Gastroesophageal sphincter (tissue), 4 donors: ENCODE measurements at regions not wholly inside any gene's neighbourhood (a gene's known extent, or its start where the extent isn't known, plus 50 kb on each side); places are given as distances from the start of the nearest gene placed in this dataset.

Experiments
- ATAC-seq: fragments of 150-250 bp; one replicate; pipeline ENCODE4 v1.9.1; 2016; ENCODE audit warnings: mild to moderate bottlenecking, moderate library complexity
- H3K27ac ChIP-seq, 4 donors: fragments of 200-600 bp; sonication (generic) in 3 of 4; 1 replicate in 3 of 4; 2 replicates in 1 of 4; pipeline ENCODE4 v1.5.1; 2016 to 2019
- H3K27me3 ChIP-seq: fragments of 200-600 bp; sonication (generic); one replicate; pipeline ENCODE4 v1.5.1; 2019
- H3K36me3 ChIP-seq, 2 donors: fragments of 200-600 bp; sonication (generic); one replicate each; pipeline ENCODE4 v1.5.1; 2019; ENCODE audit warnings: control low read depth in 1 of 2
- H3K4me1 ChIP-seq, 3 donors: fragments of 200-600 bp; sonication (generic); 1 replicate in 2 of 3; 2 replicates in 1 of 3; pipeline ENCODE4 v1.5.1; 2016 to 2019; ENCODE audit warnings: control low read depth in 2 of 3
- H3K4me3 ChIP-seq, 2 donors: fragments of 200-600 bp; sonication (generic); one replicate each; pipeline ENCODE4 v1.5.1; 2019; ENCODE audit warnings: mild to moderate bottlenecking in 1 of 2, moderate library complexity in 1 of 2
- H3K9me3 ChIP-seq, 3 donors: fragments of 200-600 bp; sonication (generic); one replicate each; pipeline ENCODE4 v1.5.1; 2017 to 2019; ENCODE audit warnings: control low read depth in 2 of 3
- EP300 ChIP-seq: sonication (generic); formaldehyde crosslinking; IDR thresholded peaks from one replicate; pipeline ENCODE4 v1.6.1; 2017; ENCODE audit warnings: antibody characterized with exemption, mild to moderate bottlenecking
- POLR2A ChIP-seq, 2 donors: fragments of 450-650 bp; IDR thresholded peaks; one replicate each; pipeline ENCODE4 v1.6.1; 2017; ENCODE audit warnings: antibody characterized with exemption in 2 of 2, mild to moderate bottlenecking in 2 of 2, moderate library complexity in 1 of 2
- POLR2AphosphoS5 ChIP-seq: sonication (generic); formaldehyde crosslinking; IDR thresholded peaks from one replicate; pipeline ENCODE4 v1.6.1; 2017; ENCODE audit warnings: antibody characterized with exemption
- WGBS, 2 donors: methylation state at CpG; one replicate each; pipeline ENCODE4 v1.1.5; 2018; ENCODE audit warnings: low coverage in 1 of 2; 5-methylcytosine and 5-hydroxymethylcytosine counted together
- TF ChIP-seq, protein P1 (sequence below), 4 experiments: fragments of 200-600 bp in 2 of 4; fragments of 450-650 bp in 2 of 4; sonication (generic) in 1 of 4; IDR thresholded peaks; one replicate each; pipeline ENCODE4 v1.5.1; 2017 to 2019; ENCODE audit warnings: antibody characterized with exemption in 4 of 4, mild to moderate bottlenecking in 2 of 4, moderate library complexity in 2 of 4

- no peak overlapping the region for H3K4me3 ChIP-seq
- no peaks in the 10 kb centered on the region for H3K36me3 ChIP-seq
- peaks cover 0 to 8% (median 0%) of the 10 kb centered on the region in 3 donors for H3K4me1 ChIP-seq
- H3K27ac ChIP-seq: peak overlapping the region in 1 of 4 donors; percentile 6
- no peak for ATAC-seq
- no peak for TF ChIP-seq POLR2AphosphoS5
- TF ChIP-seq EP300: no peak
- TF ChIP-seq, protein P1, sequence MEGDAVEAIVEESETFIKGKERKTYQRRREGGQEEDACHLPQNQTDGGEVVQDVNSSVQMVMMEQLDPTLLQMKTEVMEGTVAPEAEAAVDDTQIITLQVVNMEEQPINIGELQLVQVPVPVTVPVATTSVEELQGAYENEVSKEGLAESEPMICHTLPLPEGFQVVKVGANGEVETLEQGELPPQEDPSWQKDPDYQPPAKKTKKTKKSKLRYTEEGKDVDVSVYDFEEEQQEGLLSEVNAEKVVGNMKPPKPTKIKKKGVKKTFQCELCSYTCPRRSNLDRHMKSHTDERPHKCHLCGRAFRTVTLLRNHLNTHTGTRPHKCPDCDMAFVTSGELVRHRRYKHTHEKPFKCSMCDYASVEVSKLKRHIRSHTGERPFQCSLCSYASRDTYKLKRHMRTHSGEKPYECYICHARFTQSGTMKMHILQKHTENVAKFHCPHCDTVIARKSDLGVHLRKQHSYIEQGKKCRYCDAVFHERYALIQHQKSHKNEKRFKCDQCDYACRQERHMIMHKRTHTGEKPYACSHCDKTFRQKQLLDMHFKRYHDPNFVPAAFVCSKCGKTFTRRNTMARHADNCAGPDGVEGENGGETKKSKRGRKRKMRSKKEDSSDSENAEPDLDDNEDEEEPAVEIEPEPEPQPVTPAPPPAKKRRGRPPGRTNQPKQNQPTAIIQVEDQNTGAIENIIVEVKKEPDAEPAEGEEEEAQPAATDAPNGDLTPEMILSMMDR (IDR thresholded peaks at IDR 0.05): no peak
- no peak for TF ChIP-seq POLR2A (IDR thresholded peaks at IDR 0.05)
- H3K9me3 ChIP-seq: no peaks in the 10 kb centered on the region
- WGBS, 2 donors: 42 to 75% methylated on average over 2 of the region's 2 CpGs
- H3K27me3 ChIP-seq: peaks cover 3% of the 10 kb centered on the region
Measured at GRCh38 chr10:30215141-30215540, 133.9 kb downstream of the MTPAP start.

- H3K27me3 ChIP-seq: no peaks in the 10 kb centered on the region
- H3K4me1 ChIP-seq: peaks cover 0 to 2% (median 0%) of the 10 kb centered on the region in 3 donors
- no peaks in the 10 kb centered on the region for H3K9me3 ChIP-seq
- no peak overlapping the region for H3K4me3 ChIP-seq
- 91 to 100% methylated on average over 1 to 4 of the region's 4 CpGs for WGBS, 2 donors
- no peak overlapping the region for H3K27ac ChIP-seq
- H3K36me3 ChIP-seq: no peaks in the 10 kb centered on the region
- TF ChIP-seq, protein P1 (IDR thresholded peaks at IDR 0.05): no peak
- no peak for TF ChIP-seq POLR2A (IDR thresholded peaks at IDR 0.05)
- no peak for TF ChIP-seq POLR2AphosphoS5
- no peak for TF ChIP-seq EP300
- ATAC-seq: no peak
Measured at GRCh38 chr10:30210296-30210695, 138.8 kb downstream of the MTPAP start.

- Histone ChIP-seq H3K4me1 (no peaks in the 10 kb centered on the region), H3K36me3 (no peaks in the 10 kb centered on the region), H3K9me3 (peaks cover 0 to 9% (median 0%) of the 10 kb centered on the region in 3 donors), H3K4me3 (no peak overlapping the region), H3K27me3 (no peaks in the 10 kb centered on the region), H3K27ac (no peak overlapping the region)
- no peak for ATAC-seq
- WGBS, 2 donors: 78 to 92% methylated on average over 2 of the region's 2 CpGs
- TF ChIP-seq EP300: no peak
- no peak for TF ChIP-seq POLR2AphosphoS5
- TF ChIP-seq POLR2A (IDR thresholded peaks at IDR 0.05): no peak
- TF ChIP-seq, protein P1 (IDR thresholded peaks at IDR 0.05): no peak
Measured at GRCh38 chr10:30208330-30208729, 140.7 kb downstream of the MTPAP start.

GRCh38 chr10:30207485-30208052, 141.5 kb downstream of the MTPAP start:
- Histone ChIP-seq H3K4me1 (no peaks in the 10 kb centered on the region), H3K4me3 (no peak overlapping the region), H3K9me3 (peaks cover 0 to 13% (median 0%) of the 10 kb centered on the region in 3 donors), H3K27me3 (no peaks in the 10 kb centered on the region), H3K36me3 (no peaks in the 10 kb centered on the region), H3K27ac (no peak overlapping the region)
- no peak for ATAC-seq
- TF ChIP-seq POLR2A (IDR thresholded peaks at IDR 0.05): no peak
- no peak for TF ChIP-seq EP300
- TF ChIP-seq, protein P1 (IDR thresholded peaks at IDR 0.05): no peak
- no peak for TF ChIP-seq POLR2AphosphoS5
- WGBS, 2 donors: 36 to 43% methylated on average over 8 of the region's 10 CpGs

DNA sequence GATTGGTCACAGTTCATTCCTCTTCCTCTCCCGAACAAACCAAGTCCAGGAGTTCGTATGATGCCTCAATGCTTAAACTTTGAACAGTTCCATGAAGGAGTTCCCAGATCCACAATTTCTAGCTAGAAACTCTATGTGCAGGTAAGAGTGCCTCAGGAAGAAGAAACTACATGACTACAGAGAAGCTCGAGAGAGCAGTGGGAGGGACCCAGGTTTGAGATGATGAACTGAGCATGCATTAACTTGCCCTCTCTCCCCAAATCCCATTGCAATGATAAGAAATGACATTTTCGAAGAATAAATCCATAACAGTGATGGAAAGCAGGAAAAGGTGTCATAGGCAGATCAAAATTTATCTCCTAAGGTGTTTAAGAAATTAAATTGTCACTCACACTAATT, 140.6 kb upstream of the JCAD start:
- Histone ChIP-seq H3K27me3 (peaks cover 5% of the 10 kb centered on the region), H3K36me3 (no peaks in the 10 kb centered on the region), H3K9me3 (peaks cover 0 to 13% (median 2%) of the 10 kb centered on the region in 3 donors), H3K4me3 (no peak overlapping the region), H3K4me1 (no peaks in the 10 kb centered on the region), H3K27ac (no peak overlapping the region)
- no peak for ATAC-seq
- no peak for TF ChIP-seq POLR2AphosphoS5
- TF ChIP-seq, protein P1 (IDR thresholded peaks at IDR 0.05): no peak
- TF ChIP-seq EP300: no peak
- TF ChIP-seq POLR2A (IDR thresholded peaks at IDR 0.05): no peak
- 79 to 94% methylated on average over 2 of the region's 4 CpGs for WGBS, 2 donors
